RWPE2 (cell line): ENCODE measurements at regions not wholly inside any gene's neighbourhood (a gene's known extent, or its start where the extent isn't known, plus 50 kb on each side); places are given as distances from the start of the nearest gene placed in this dataset.

ENCODE experiments used
- ATAC-seq: fragments of 200-7000 bp; cut with Tn5 transposase; 3 replicates; pipeline ENCODE4 v1.9.1; 2021; ENCODE audit warnings: low read depth
- DNase-seq: peaks from one replicate; pipeline ENCODE4 v3.0.0-alpha.2; 2020; ENCODE audit warnings: low spot score
- H3K27ac ChIP-seq: fragments of 450-650 bp; 2 replicates; pipeline ENCODE4 v1.5.1; 2017; ENCODE audit warnings: mild to moderate bottlenecking; ENCODE audit not compliant: poor library complexity, severe bottlenecking
- H3K27me3 ChIP-seq: fragments of 250-450 bp; sonication (Bioruptor Pico); 2 replicates; pipeline ENCODE4 v1.5.1; 2021; ENCODE audit warnings: mild to moderate bottlenecking, moderate library complexity; ENCODE audit not compliant: insufficient read depth, poor library complexity, severe bottlenecking
- H3K36me3 ChIP-seq: fragments of 250-450 bp; sonication (Bioruptor Pico); 2 replicates; pipeline ENCODE4 v1.5.1; 2020; ENCODE audit warnings: low read depth, mild to moderate bottlenecking, moderate library complexity
- H3K4me1 ChIP-seq: fragments of 250-450 bp; sonication (Bioruptor Pico); 2 replicates; pipeline ENCODE4 v1.5.1; 2021; ENCODE audit warnings: mild to moderate bottlenecking, moderate library complexity; ENCODE audit not compliant: insufficient read depth, poor library complexity, severe bottlenecking
- H3K4me3 ChIP-seq: fragments of 250-450 bp; sonication (Bioruptor Pico); 2 replicates; pipeline ENCODE4 v1.5.1; 2021; ENCODE audit warnings: mild to moderate bottlenecking, moderate library complexity; ENCODE audit not compliant: severe bottlenecking
- H3K9me3 ChIP-seq: fragments of 250-450 bp; sonication (Bioruptor Pico); 2 replicates; pipeline ENCODE4 v1.5.1; 2021; ENCODE audit warnings: mild to moderate bottlenecking, moderate library complexity; ENCODE audit not compliant: severe bottlenecking
- TF ChIP-seq, protein P1 (sequence below): fragments of 450-650 bp; IDR thresholded peaks from one replicate; pipeline ENCODE4 v1.5.1; 2017; ENCODE audit warnings: mild to moderate bottlenecking, moderate library complexity; ENCODE audit not compliant: poor library complexity, severe bottlenecking

GRCh38 chr4:189304809-189305208 lies 635.9 kb upstream of the FRG1 start:
- H3K4me3 ChIP-seq = no peak overlapping the region
- DNase-seq (no peak), ATAC-seq (peak; percentile 33; the same call in 2 of the 3 replicates)
- H3K4me1 ChIP-seq = peaks cover 24% of the 10 kb centered on the region
- no peaks in the 10 kb centered on the region for H3K36me3 ChIP-seq
- TF ChIP-seq, protein P1, sequence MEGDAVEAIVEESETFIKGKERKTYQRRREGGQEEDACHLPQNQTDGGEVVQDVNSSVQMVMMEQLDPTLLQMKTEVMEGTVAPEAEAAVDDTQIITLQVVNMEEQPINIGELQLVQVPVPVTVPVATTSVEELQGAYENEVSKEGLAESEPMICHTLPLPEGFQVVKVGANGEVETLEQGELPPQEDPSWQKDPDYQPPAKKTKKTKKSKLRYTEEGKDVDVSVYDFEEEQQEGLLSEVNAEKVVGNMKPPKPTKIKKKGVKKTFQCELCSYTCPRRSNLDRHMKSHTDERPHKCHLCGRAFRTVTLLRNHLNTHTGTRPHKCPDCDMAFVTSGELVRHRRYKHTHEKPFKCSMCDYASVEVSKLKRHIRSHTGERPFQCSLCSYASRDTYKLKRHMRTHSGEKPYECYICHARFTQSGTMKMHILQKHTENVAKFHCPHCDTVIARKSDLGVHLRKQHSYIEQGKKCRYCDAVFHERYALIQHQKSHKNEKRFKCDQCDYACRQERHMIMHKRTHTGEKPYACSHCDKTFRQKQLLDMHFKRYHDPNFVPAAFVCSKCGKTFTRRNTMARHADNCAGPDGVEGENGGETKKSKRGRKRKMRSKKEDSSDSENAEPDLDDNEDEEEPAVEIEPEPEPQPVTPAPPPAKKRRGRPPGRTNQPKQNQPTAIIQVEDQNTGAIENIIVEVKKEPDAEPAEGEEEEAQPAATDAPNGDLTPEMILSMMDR = no peak
- H3K27ac ChIP-seq = peak overlapping the region; percentile 67
- H3K27me3 ChIP-seq = no peaks in the 10 kb centered on the region
- no peaks in the 10 kb centered on the region for H3K9me3 ChIP-seq

- Histone ChIP-seq H3K27me3 (no peaks in the 10 kb centered on the region), H3K9me3 (no peaks in the 10 kb centered on the region), H3K36me3 (no peaks in the 10 kb centered on the region), H3K4me3 (no peak overlapping the region), H3K4me1 (peaks cover 24% of the 10 kb centered on the region), H3K27ac (peak overlapping the region; percentile 67)
- ATAC-seq = no peak
- TF ChIP-seq, protein P1 = no peak
- DNase-seq = no peak
Measured at GRCh38 chr4:189305500-189305899, 635.2 kb upstream of the FRG1 start.

DNA sequence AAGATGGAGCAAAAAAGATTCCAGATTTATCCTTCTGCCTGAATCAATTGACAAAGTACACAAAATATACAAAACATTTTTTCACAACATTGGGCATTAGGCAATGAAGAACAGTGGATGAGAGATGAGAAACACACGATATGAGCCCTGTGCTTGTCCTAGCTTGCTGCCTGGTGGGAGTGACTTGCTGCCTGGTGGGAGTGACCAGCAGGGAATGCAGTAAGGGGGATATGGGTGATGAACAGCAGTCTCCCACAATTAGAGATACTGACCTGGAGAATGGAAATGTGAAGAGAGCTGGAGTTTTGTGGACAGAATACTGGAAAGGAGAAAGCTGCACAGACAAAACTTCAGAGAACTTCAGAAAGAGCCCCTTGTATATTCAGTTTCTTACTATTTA lies 629.4 kb upstream of the FRG1 start:
- TF ChIP-seq, protein P1 = no peak
- ATAC-seq = no peak
- Histone ChIP-seq H3K27me3 (no peaks in the 10 kb centered on the region), H3K36me3 (no peaks in the 10 kb centered on the region), H3K4me3 (no peak overlapping the region), H3K27ac (no peak overlapping the region), H3K9me3 (no peaks in the 10 kb centered on the region), H3K4me1 (no peaks in the 10 kb centered on the region)
- DNase-seq = no peak

DNA sequence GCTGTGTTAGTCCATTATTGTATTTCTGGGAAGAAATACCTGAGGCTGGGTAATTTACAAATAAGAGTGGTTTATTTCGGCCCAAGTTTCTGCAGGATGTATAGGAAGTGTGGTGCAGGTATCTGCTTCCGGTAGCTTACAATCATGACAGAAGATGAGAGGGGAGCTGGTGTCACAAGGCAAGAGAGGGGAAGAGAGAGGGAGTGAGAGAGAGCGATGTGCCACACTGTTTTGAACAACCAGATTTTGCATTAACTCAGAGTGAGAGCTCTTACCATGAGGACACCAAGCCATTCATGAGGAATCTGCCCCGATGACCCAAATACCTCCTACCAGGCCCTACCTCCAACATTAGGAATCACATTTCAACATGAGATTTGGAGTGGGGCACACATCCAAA lies 627.6 kb upstream of the FRG1 start:
- H3K27ac ChIP-seq = no peak overlapping the region
- H3K4me1 ChIP-seq = no peaks in the 10 kb centered on the region
- no peaks in the 10 kb centered on the region for H3K9me3 ChIP-seq
- DNase-seq (no peak), ATAC-seq (no peak)
- H3K36me3 ChIP-seq = no peaks in the 10 kb centered on the region
- TF ChIP-seq, protein P1 = no peak
- no peak overlapping the region for H3K4me3 ChIP-seq
- H3K27me3 ChIP-seq = no peaks in the 10 kb centered on the region

GRCh38 chr4:189313861-189314513 lies 626.7 kb upstream of the FRG1 start:
- Histone ChIP-seq H3K9me3 (no peaks in the 10 kb centered on the region), H3K27me3 (no peaks in the 10 kb centered on the region), H3K4me3 (no peak overlapping the region), H3K36me3 (no peaks in the 10 kb centered on the region), H3K4me1 (no peaks in the 10 kb centered on the region), H3K27ac (no peak overlapping the region)
- DNase-seq = no peak
- no peak for ATAC-seq
- TF ChIP-seq, protein P1 = no peak
